B cell (primary cell): ENCODE measurements at regions not wholly inside any gene's neighbourhood (a gene's known extent, or its start where the extent isn't known, plus 50 kb on each side); places are given as distances from the start of the nearest gene placed in this dataset.

ENCODE experiments used
- ATAC-seq: fragments of 200-7000 bp; cut with Tn5 transposase; one replicate; pipeline ENCODE4 v1.10.0; 2021; ENCODE audit warnings: low read depth, mild to moderate bottlenecking, moderate number of reproducible peaks, moderate library complexity
- CTCF ChIA-PET: fragments of 350-600 bp; sonication (Branson Sonifier 250); formaldehyde crosslinking; loops from one replicate; lab custom pipeline; 2021; ENCODE audit warnings: antibody characterized with exemption, inconsistent platforms; lab: Charles Lee
- POLR2A ChIA-PET: fragments of 350-600 bp; sonication (Branson Sonifier 250); formaldehyde crosslinking; loops from one replicate; lab custom pipeline; 2021; ENCODE audit warnings: antibody characterized with exemption; lab: Charles Lee
- DNase-seq: peaks from one replicate; pipeline ENCODE4 v3.0.0; 2013
- H2AFZ ChIP-seq: 2 replicates; pipeline ENCODE4 v1.6.1; 2012; ENCODE audit warnings: mild to moderate bottlenecking, low read depth, low read length; ENCODE audit not compliant: insufficient read depth, poor library complexity, severe bottlenecking
- H3K27ac ChIP-seq, 2 donors: 1 replicate in 1 of 2; 2 replicates in 1 of 2; pipeline ENCODE4 v1.5.1; 2012 to 2013; ENCODE audit warnings: low read length in 2 of 2, mild to moderate bottlenecking in 2 of 2, moderate library complexity in 1 of 2
- H3K27me3 ChIP-seq, 4 experiments: fragments of 200-600 bp in 1 of 4; sonication (generic) in 1 of 4; replicated peaks in 1 of 4; 1 replicate in 2 of 4; 2 replicates in 2 of 4; pipeline versions ENCODE4 v1.6.1 to v1.7.0; 2013 to 2016; ENCODE audit warnings: low read length in 3 of 4, mild to moderate bottlenecking in 2 of 4, mixed read lengths in 1 of 4, moderate library complexity in 1 of 4; ENCODE audit not compliant: insufficient read depth in 4 of 4, control insufficient read depth in 3 of 4; ENCODE audit errors: control extremely low read depth in 1 of 4
- H3K36me3 ChIP-seq, 2 experiments: replicated peaks in 1 of 2; 1 replicate in 1 of 2; 2 replicates in 1 of 2; pipeline versions ENCODE4 v1.6.1 to v1.7.1; 2013; ENCODE audit warnings: low read length in 1 of 2; ENCODE audit not compliant: insufficient read depth in 2 of 2, control insufficient read depth in 1 of 2; ENCODE audit errors: control extremely low read depth in 1 of 2, extremely low read depth in 1 of 2
- H3K4me1 ChIP-seq, 2 donors: fragments of 200-600 bp in 1 of 2; sonication (generic) in 1 of 2; 1 replicate in 1 of 2; 2 replicates in 1 of 2; pipeline versions ENCODE4 v1.5.1 to v1.6.1; 2013 to 2017; ENCODE audit warnings: low read length in 2 of 2; ENCODE audit not compliant: control insufficient read depth in 2 of 2, insufficient read depth in 2 of 2
- H3K4me2 ChIP-seq: replicated peaks from 2 replicates; pipeline ENCODE3; 2012; ENCODE audit warnings: mild to moderate bottlenecking, low read depth, low read length; ENCODE audit not compliant: poor library complexity, severe bottlenecking
- H3K4me3 ChIP-seq, 5 experiments: fragments of 200-600 bp in 1 of 5; sonication (generic) in 1 of 5; 1 replicate in 3 of 5; 2 replicates in 2 of 5; pipeline versions ENCODE4 v1.5.1 to v1.7.0; 2011 to 2016; ENCODE audit warnings: low read length in 4 of 5, mild to moderate bottlenecking in 4 of 5, low read depth in 2 of 5, control low read depth in 1 of 5, moderate library complexity in 1 of 5; ENCODE audit not compliant: insufficient read depth in 1 of 5; ENCODE audit errors: control extremely low read depth in 1 of 5, extremely low read depth in 1 of 5
- H3K79me2 ChIP-seq: fragments of 200-600 bp; sonication (generic); one replicate; pipeline ENCODE4 v1.6.0; 2016; ENCODE audit warnings: low read length; ENCODE audit not compliant: control insufficient read depth, insufficient read depth
- H3K9ac ChIP-seq: fragments of 200-600 bp; sonication (generic); 2 replicates; pipeline ENCODE4 v1.6.1; 2017; ENCODE audit warnings: mild to moderate bottlenecking, low read length, moderate library complexity
- H3K9me3 ChIP-seq, 3 donors: one replicate each; pipeline versions ENCODE4 v1.6.1 to v1.7.1; 2013; ENCODE audit warnings: low read length in 2 of 3; ENCODE audit not compliant: control insufficient read depth in 2 of 3, insufficient read depth in 1 of 3; ENCODE audit errors: control extremely low read depth in 1 of 3
- H4K20me1 ChIP-seq: 2 replicates; pipeline ENCODE4 v1.6.0; 2012; ENCODE audit warnings: mild to moderate bottlenecking, low read length; ENCODE audit not compliant: insufficient read depth, control insufficient read depth, poor library complexity, severe bottlenecking
- H3K27ac Mint-ChIP-seq: one replicate; pipeline ENCODE4 v1.8.0; 2021; ENCODE audit warnings: mixed read lengths
- H3K27me3 Mint-ChIP-seq: one replicate; pipeline ENCODE4 v1.8.0; 2021; ENCODE audit warnings: mixed read lengths
- H3K4me1 Mint-ChIP-seq: one replicate; pipeline ENCODE4 v1.8.0; 2021; ENCODE audit warnings: mixed read lengths
- H3K4me3 Mint-ChIP-seq: one replicate; pipeline ENCODE4 v1.8.0; 2021; ENCODE audit warnings: mixed read lengths
- H3K9me3 Mint-ChIP-seq: one replicate; pipeline ENCODE4 v1.8.0; 2022; ENCODE audit warnings: mixed read lengths; ENCODE audit not compliant: insufficient read depth
- CTCF ChIP-seq: fragments of 200-600 bp; IDR thresholded peaks from one replicate; pipeline ENCODE4 v1.8.0; 2022; ENCODE audit warnings: antibody characterized with exemption, mild to moderate bottlenecking
- EZH2 ChIP-seq: IDR thresholded peaks from 2 replicates; pipeline ENCODE4 v1.6.1; 2012; ENCODE audit warnings: borderline replicate concordance, low read depth, mild to moderate bottlenecking, moderate library complexity, low read length; ENCODE audit not compliant: insufficient read depth, poor library complexity, severe bottlenecking
- WGBS: methylation state at CpG from one replicate; pipeline ENCODE4 v1.1.5; 2013; ENCODE audit warnings: missing lambda C conversion rate; ENCODE audit not compliant: insufficient coverage; 5-methylcytosine and 5-hydroxymethylcytosine counted together
- intact Hi-C: fragments of 100-400 bp; cut with micrococcal nuclease; formaldehyde crosslinking; loops from one replicate; pipeline ENCODE4 v1.10.0; 2022

- Histone ChIP-seq H3K27me3 (no peaks in the 10 kb centered on the region), H3K9ac (no peak overlapping the region), H3K79me2 (no peaks in the 10 kb centered on the region), H3K27ac (no peak overlapping the region), H3K4me1 (no peaks in the 10 kb centered on the region), H4K20me1 (no peaks in the 10 kb centered on the region), H3K9me3 (no peaks in the 10 kb centered on the region), H3K36me3 (no peaks in the 10 kb centered on the region), H3K4me3 (no peak overlapping the region), H3K4me2 (no peak overlapping the region), H2AFZ (no peak overlapping the region)
- Mint-ChIP-seq H3K4me3 (no peak overlapping the region), H3K27me3 (no peaks in the 10 kb centered on the region), H3K4me1 (no peaks in the 10 kb centered on the region), H3K9me3 (no peaks in the 10 kb centered on the region), H3K27ac (no peak overlapping the region)
- DNase-seq: no peak
- ChIA-PET POLR2A (no interaction called here), CTCF (no interaction called here)
- ATAC-seq: no peak
- TF ChIP-seq EZH2 (no peak), CTCF (no peak)
- intact Hi-C loops: no loop called here
- 81% methylated on average over 4 of the region's 6 CpGs for WGBS
Measured at GRCh38 chr11:15714641-15715399, 600.1 kb downstream of the INSC start.

GRCh38 chr11:15716550-15716949 is 601.8 kb downstream of the INSC start:
- DNase-seq (no peak), ATAC-seq (no peak)
- 88% methylated on average over 2 of the region's 2 CpGs for WGBS
- no peaks in the 10 kb centered on the region for H3K4me1 ChIP-seq
- no peak overlapping the region for H2AFZ ChIP-seq
- no peak overlapping the region for H3K27ac ChIP-seq
- H3K9me3 Mint-ChIP-seq: no peaks in the 10 kb centered on the region
- no peak overlapping the region for H3K9ac ChIP-seq
- H3K4me3 ChIP-seq: no peak overlapping the region
- intact Hi-C loops: no loop called here
- H3K4me3 Mint-ChIP-seq: no peak overlapping the region
- H3K27ac Mint-ChIP-seq: no peak overlapping the region
- POLR2A ChIA-PET: no interaction called here
- H3K36me3 ChIP-seq: no peaks in the 10 kb centered on the region
- no peaks in the 10 kb centered on the region for H3K4me1 Mint-ChIP-seq
- CTCF ChIA-PET: no interaction called here
- no peak overlapping the region for H3K4me2 ChIP-seq
- H4K20me1 ChIP-seq: no peaks in the 10 kb centered on the region
- H3K9me3 ChIP-seq: no peaks in the 10 kb centered on the region
- no peak for TF ChIP-seq EZH2
- TF ChIP-seq CTCF: no peak
- no peaks in the 10 kb centered on the region for H3K27me3 Mint-ChIP-seq
- H3K79me2 ChIP-seq: no peaks in the 10 kb centered on the region
- no peaks in the 10 kb centered on the region for H3K27me3 ChIP-seq
